Left ventricle myocardium superior (tissue), 1 donor: ENCODE measurements at regions not wholly inside any gene's neighbourhood (a gene's known extent, or its start where the extent isn't known, plus 50 kb on each side); places are given as distances from the start of the nearest gene placed in this dataset.

Experiments
- ATAC-seq: fragments of 200-7000 bp; cut with Tn5 transposase; one replicate; pipeline ENCODE4 v1.9.1; 2020; ENCODE audit warnings: mild to moderate bottlenecking, moderate library complexity
- DNase-seq: peaks from one replicate; pipeline ENCODE4 v3.0.0-alpha.2; 2020
- intact Hi-C: fragments of 100-400 bp; cut with micrococcal nuclease; formaldehyde crosslinking; loops from one replicate; pipeline ENCODE4 v1.11.0; 2022
- donor health status: DM: no; HTN: yes; CAD: no; lungs with severe emphysema.

GRCh38 chr11:93957397-93957952 lies 63.7 kb upstream of the HEPHL1 start:
- no peak for ATAC-seq
- no peak for DNase-seq
- intact Hi-C loops, result no loop called here

GRCh38 chr11:93958991-93959390 lies 62.2 kb upstream of the HEPHL1 start:
- no peak for DNase-seq
- no peak for ATAC-seq
- intact Hi-C loops, result no loop called here

- intact Hi-C loops, result no loop called here
- DNase-seq (no peak), ATAC-seq (peak; percentile 80)
Measured at GRCh38 chr11:93959663-93960062, 61.5 kb upstream of the HEPHL1 start.

- no peak for ATAC-seq
- intact Hi-C loops, result no loop called here
- no peak for DNase-seq
Measured at GRCh38 chr11:93963072-93963471, 58.1 kb upstream of the HEPHL1 start.

- intact Hi-C loops, result no loop called here
- ATAC-seq, result no peak
- no peak for DNase-seq
Measured at GRCh38 chr11:93967258-93967657, 53.9 kb upstream of the HEPHL1 start.

- intact Hi-C loops, result no loop called here
- DNase-seq (no peak), ATAC-seq (no peak)
Measured at GRCh38 chr11:93967944-93968343, 53.2 kb upstream of the HEPHL1 start.

- intact Hi-C loops, result no loop called here
- DNase-seq, result no peak
- ATAC-seq, result no peak
Measured at GRCh38 chr11:93969925-93970922, 50.9 kb upstream of the HEPHL1 start.
